Activated naive CD8-positive, alpha-beta T cell treated with anti-CD3 and anti-CD28 coated beads, Interleukin-2, amount 10 ng/mL, durations not matched to agents 7 days and 5 days (primary cell): ENCODE measurements at regions not wholly inside any gene's neighbourhood (a gene's known extent, or its start where the extent isn't known, plus 50 kb on each side); places are given as distances from the start of the nearest gene placed in this dataset.

Experiments
- ATAC-seq: fragments of 150-1000 bp; cut with Tn5 transposase; one replicate; pipeline ENCODE4 v1.10.0; 2021; ENCODE audit warnings: low read depth, moderate library complexity
- POLR2A ChIA-PET: fragments of 350-600 bp; sonication (Branson Sonifier 250); formaldehyde crosslinking; loops from one replicate; lab custom pipeline; 2021; ENCODE audit warnings: antibody characterized with exemption; lab: Charles Lee
- DNase-seq: peaks from one replicate; pipeline ENCODE4 v3.0.0; 2021
- H3K27ac Mint-ChIP-seq: one replicate; pipeline ENCODE4 v1.8.0; 2022; ENCODE audit warnings: mild to moderate bottlenecking, mixed read lengths
- H3K27me3 Mint-ChIP-seq: one replicate; pipeline ENCODE4 v1.8.0; 2022; ENCODE audit warnings: mild to moderate bottlenecking, moderate library complexity, mixed read lengths
- H3K36me3 Mint-ChIP-seq: one replicate; pipeline ENCODE4 v1.8.0; 2021; ENCODE audit warnings: mild to moderate bottlenecking, mixed read lengths
- H3K4me1 Mint-ChIP-seq: one replicate; pipeline ENCODE4 v1.8.0; 2021; ENCODE audit warnings: mixed read lengths
- H3K4me3 Mint-ChIP-seq: one replicate; pipeline ENCODE4 v1.8.0; 2022; ENCODE audit warnings: mild to moderate bottlenecking, moderate library complexity, mixed read lengths
- H3K9me3 Mint-ChIP-seq: one replicate; pipeline ENCODE4 v1.8.0; 2021; ENCODE audit warnings: mixed read lengths

GRCh38 chr4:104860238-104861123, 286.2 kb upstream of the TET2 start:
- Mint-ChIP-seq H3K4me3 (no peak overlapping the region), H3K36me3 (peaks cover 3% of the 10 kb centered on the region), H3K4me1 (no peaks in the 10 kb centered on the region), H3K27ac (no peak overlapping the region), H3K27me3 (peaks cover 16% of the 10 kb centered on the region), H3K9me3 (peaks cover 2% of the 10 kb centered on the region)
- POLR2A ChIA-PET = interaction anchor here (0.6 kb wide), 1 partner anchor 149 kb away, joined by 6 read pairs; no protein-coding TSS in a partner anchor
- DNase-seq (no peak), ATAC-seq (peak; percentile 73)

- no peak for DNase-seq
- H3K27ac Mint-ChIP-seq = no peak overlapping the region
Measured at GRCh38 chr4:104866809-104867208, 279.9 kb upstream of the TET2 start.

GRCh38 chr4:104868533-104868932, 278.1 kb upstream of the TET2 start:
- ATAC-seq = no peak

More at GRCh38 chr4:104866809-104867208, 279.9 kb upstream of the TET2 start:
- H3K4me1 Mint-ChIP-seq = no peaks in the 10 kb centered on the region
- H3K4me3 Mint-ChIP-seq = no peak overlapping the region
- ATAC-seq = no peak
- POLR2A ChIA-PET = no interaction called here
- peaks cover 3% of the 10 kb centered on the region for H3K36me3 Mint-ChIP-seq
- peaks cover 2% of the 10 kb centered on the region for H3K9me3 Mint-ChIP-seq
- H3K27me3 Mint-ChIP-seq = no peaks in the 10 kb centered on the region

GRCh38 chr4:104868958-104869357, 277.7 kb upstream of the TET2 start:
- POLR2A ChIA-PET = no interaction called here
- H3K9me3 Mint-ChIP-seq = peaks cover 2% of the 10 kb centered on the region
- no peak for DNase-seq
- H3K27me3 Mint-ChIP-seq = no peaks in the 10 kb centered on the region
- H3K4me1 Mint-ChIP-seq = no peaks in the 10 kb centered on the region
- no peak overlapping the region for H3K27ac Mint-ChIP-seq
- no peak overlapping the region for H3K4me3 Mint-ChIP-seq
- peaks cover 1% of the 10 kb centered on the region for H3K36me3 Mint-ChIP-seq
- no peak for ATAC-seq

More at GRCh38 chr4:104868533-104868932, 278.1 kb upstream of the TET2 start:
- POLR2A ChIA-PET = no interaction called here
- Mint-ChIP-seq H3K9me3 (peaks cover 2% of the 10 kb centered on the region), H3K4me1 (no peaks in the 10 kb centered on the region), H3K36me3 (peaks cover 1% of the 10 kb centered on the region), H3K27ac (no peak overlapping the region), H3K4me3 (no peak overlapping the region), H3K27me3 (no peaks in the 10 kb centered on the region)
- DNase-seq = no peak

GRCh38 chr4:104869831-104870230, 276.8 kb upstream of the TET2 start:
- H3K4me3 Mint-ChIP-seq = no peak overlapping the region
- POLR2A ChIA-PET = no interaction called here
- H3K27ac Mint-ChIP-seq = no peak overlapping the region
- H3K27me3 Mint-ChIP-seq = no peaks in the 10 kb centered on the region
- H3K36me3 Mint-ChIP-seq = peaks cover 1% of the 10 kb centered on the region
- DNase-seq (no peak), ATAC-seq (no peak)
- H3K9me3 Mint-ChIP-seq = peaks cover 2% of the 10 kb centered on the region
- H3K4me1 Mint-ChIP-seq = no peaks in the 10 kb centered on the region

- no peak for ATAC-seq
- no peak overlapping the region for H3K27ac Mint-ChIP-seq
Measured at GRCh38 chr4:104870495-104871233, 276.0 kb upstream of the TET2 start.

GRCh38 chr4:104878936-104879335, 267.7 kb upstream of the TET2 start:
- peaks cover 31% of the 10 kb centered on the region for H3K36me3 Mint-ChIP-seq
- POLR2A ChIA-PET = interaction anchor here (1.3 to 2.1 kb wide), 3 partner anchors 16 to 268 kb away, joined by 3 to 10 read pairs (median 9); partner anchors contain the start of gene TET2
- peak overlapping the region; percentile 21 for H3K27ac Mint-ChIP-seq
- peak; percentile 61 for ATAC-seq
- DNase-seq = no peak
- peak overlapping the region; percentile 33 for H3K4me3 Mint-ChIP-seq
- no peaks in the 10 kb centered on the region for H3K27me3 Mint-ChIP-seq
- peaks cover 3% of the 10 kb centered on the region for H3K9me3 Mint-ChIP-seq
- peaks cover 25% of the 10 kb centered on the region for H3K4me1 Mint-ChIP-seq

More at GRCh38 chr4:104870495-104871233, 276.0 kb upstream of the TET2 start:
- H3K4me1 Mint-ChIP-seq = no peaks in the 10 kb centered on the region
- DNase-seq = no peak
- H3K36me3 Mint-ChIP-seq = peaks cover 6% of the 10 kb centered on the region
- H3K27me3 Mint-ChIP-seq = no peaks in the 10 kb centered on the region
- no peak overlapping the region for H3K4me3 Mint-ChIP-seq
- POLR2A ChIA-PET = no interaction called here
- peaks cover 2% of the 10 kb centered on the region for H3K9me3 Mint-ChIP-seq

GRCh38 chr4:104879367-104879766, 267.3 kb upstream of the TET2 start:
- peaks cover 3% of the 10 kb centered on the region for H3K9me3 Mint-ChIP-seq
- peak overlapping the region; percentile 94 for H3K27ac Mint-ChIP-seq
- H3K27me3 Mint-ChIP-seq = no peaks in the 10 kb centered on the region
- peak overlapping the region; percentile 80 for H3K4me3 Mint-ChIP-seq
- peaks cover 31% of the 10 kb centered on the region for H3K36me3 Mint-ChIP-seq
- ATAC-seq = peak; percentile 79
- POLR2A ChIA-PET = interaction anchor here (0.7 to 2.1 kb wide), 4 partner anchors 16 to 268 kb away, joined by 3 to 10 read pairs (median 6); partner anchors contain the start of gene TET2
- H3K4me1 Mint-ChIP-seq = peaks cover 25% of the 10 kb centered on the region
- DNase-seq = no peak

GRCh38 chr4:104879854-104880253, 266.8 kb upstream of the TET2 start:
- Mint-ChIP-seq H3K9me3 (peaks cover 3% of the 10 kb centered on the region), H3K27me3 (no peaks in the 10 kb centered on the region), H3K27ac (peak overlapping the region; percentile 94), H3K36me3 (peaks cover 31% of the 10 kb centered on the region), H3K4me1 (peaks cover 25% of the 10 kb centered on the region), H3K4me3 (peak overlapping the region; percentile 80)
- ATAC-seq = no peak
- no peak for DNase-seq
- POLR2A ChIA-PET = interaction anchor here (0.7 to 2.1 kb wide), 3 partner anchors 64 to 267 kb away, joined by 3 to 10 read pairs (median 9); partner anchors contain the start of gene TET2

- Mint-ChIP-seq H3K36me3 (peaks cover 26% of the 10 kb centered on the region), H3K27ac (no peak overlapping the region), H3K4me3 (no peak overlapping the region), H3K27me3 (no peaks in the 10 kb centered on the region), H3K4me1 (peaks cover 25% of the 10 kb centered on the region), H3K9me3 (peaks cover 3% of the 10 kb centered on the region)
- no peak for ATAC-seq
- POLR2A ChIA-PET = no interaction called here
- no peak for DNase-seq
Measured at GRCh38 chr4:104881136-104881886, 265.4 kb upstream of the TET2 start.

GRCh38 chr4:104890598-104891275, 255.9 kb upstream of the TET2 start:
- Mint-ChIP-seq H3K27me3 (no peaks in the 10 kb centered on the region), H3K4me1 (peaks cover 10% of the 10 kb centered on the region), H3K9me3 (peaks cover 11% of the 10 kb centered on the region), H3K27ac (no peak overlapping the region), H3K4me3 (no peak overlapping the region), H3K36me3 (peaks cover 14% of the 10 kb centered on the region)
- POLR2A ChIA-PET = no interaction called here
- ATAC-seq = no peak
- no peak for DNase-seq
